ENCODE measurements at regions not wholly inside any gene's neighbourhood (a gene's known extent, or its start where the extent isn't known, plus 50 kb on each side); places are given as distances from the start of the nearest gene placed in this dataset.

DNA sequence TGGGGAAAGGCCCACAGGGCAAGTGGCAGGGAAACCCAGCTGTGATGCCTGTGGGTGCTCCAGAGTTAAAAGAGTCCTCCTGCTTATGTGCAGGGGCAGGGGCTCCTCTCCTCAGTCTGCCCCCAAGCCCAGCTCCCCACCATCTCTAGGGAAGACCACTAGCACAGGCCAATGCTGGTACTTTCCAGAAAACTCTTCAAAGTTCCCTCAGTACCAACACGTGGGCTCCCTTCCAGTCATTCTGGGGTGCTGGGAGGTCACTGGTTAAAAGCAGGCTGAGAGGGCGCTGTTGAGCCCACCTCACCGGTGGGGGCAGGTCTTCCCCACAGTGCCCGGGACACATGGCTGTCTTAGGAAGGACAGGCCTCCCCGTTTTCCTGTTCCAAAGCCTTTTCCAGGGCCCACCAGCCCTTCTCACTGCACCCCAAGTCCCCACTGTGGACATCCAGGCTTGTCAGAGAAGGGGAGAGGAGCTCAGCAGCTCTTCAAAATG, 154.6 kb downstream of the TRIM29 start:
- no peaks in the 10 kb centered on the region for H3F3A ChIP-seq (ENCODE audit: insufficient read depth)
- H3K4me3 ChIP-seq, result no peak overlapping the region
- TF ChIP-seq EZH2phosphoT487 (IDR thresholded peaks at IDR 0.05; ENCODE audit: insufficient read depth, low read depth) (no peak), EZH2 (IDR thresholded peaks at IDR 0.05; ENCODE audit: insufficient read depth, poor library complexity, severe bottlenecking) (no peak)
- no peaks in the 10 kb centered on the region for H3K9me2 ChIP-seq (ENCODE audit: insufficient read depth)
- in situ Hi-C loops (cut with MboI), result no loop called here
- H3K27me3 ChIP-seq (replicated peaks; ENCODE audit: insufficient read depth), result peaks cover 68% of the 10 kb centered on the region
- H3K4me2 ChIP-seq (ENCODE audit: unreplicated experiment), result no peak overlapping the region
- 47 to 59% methylated on average over 4 to 5 of the region's 5 CpGs for WGBS, 2 experiments (ENCODE audit: low coverage in 1 of 2, low lambda C conversion rate in 2 of 2, missing lambda C conversion rate in 2 of 2)
- no peaks in the 10 kb centered on the region for H3K36me3 ChIP-seq (ENCODE audit: low read depth)
- no peaks in the 10 kb centered on the region for H3K79me2 ChIP-seq (ENCODE audit: insufficient read depth)
- no peaks in the 10 kb centered on the region for H3K9me3 ChIP-seq (ENCODE audit: low read depth)
- H4K20me1 ChIP-seq (ENCODE audit: insufficient read depth), result no peaks in the 10 kb centered on the region
- H2AFZ ChIP-seq, result no peak overlapping the region
- no peak for DNase-seq
- H3K4me1 ChIP-seq (ENCODE audit: insufficient read depth), result no peaks in the 10 kb centered on the region
- H3K9ac ChIP-seq, result no peak overlapping the region
- H3K27ac ChIP-seq, result no peak overlapping the region

DNA sequence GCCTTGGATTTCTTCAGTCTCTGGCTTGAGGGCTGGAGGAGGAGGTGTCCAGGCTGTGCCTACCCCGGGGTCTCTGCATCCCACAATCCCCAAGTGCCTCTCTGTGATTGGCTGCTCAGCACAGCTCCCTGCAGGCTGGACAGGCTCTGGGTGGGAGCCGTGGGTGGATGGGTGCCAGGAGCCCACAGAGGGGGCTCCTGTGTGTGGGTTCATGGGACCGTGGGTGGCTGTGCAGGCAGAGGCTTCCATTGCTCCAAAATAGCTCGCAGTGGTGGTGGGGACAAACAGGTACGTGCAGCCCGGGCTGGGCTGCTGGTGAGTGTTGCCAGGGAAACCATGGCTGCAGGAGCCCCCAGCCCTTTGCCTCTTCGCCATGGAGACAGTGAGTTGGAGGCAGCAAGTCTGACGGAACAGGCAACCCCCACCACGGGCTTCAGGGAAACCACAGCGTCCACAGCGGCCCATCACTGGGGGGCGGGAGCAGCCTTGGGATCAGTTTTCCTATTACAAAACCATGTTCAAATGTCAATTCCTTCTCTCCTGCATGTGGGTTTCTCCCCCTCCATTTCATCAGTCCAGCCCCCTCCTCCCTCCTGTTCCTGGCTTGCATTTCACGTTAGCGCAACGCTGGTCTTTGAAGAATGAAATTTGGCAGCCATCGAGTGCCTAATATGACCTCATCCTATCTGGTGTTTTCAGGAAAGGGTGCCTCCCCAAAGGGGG, 155.2 kb downstream of the TRIM29 start:
- in situ Hi-C loops (cut with MboI), result no loop called here
- Histone ChIP-seq H3K36me3 (ENCODE audit: low read depth) (no peaks in the 10 kb centered on the region), H3K9ac (no peak overlapping the region)

DNA sequence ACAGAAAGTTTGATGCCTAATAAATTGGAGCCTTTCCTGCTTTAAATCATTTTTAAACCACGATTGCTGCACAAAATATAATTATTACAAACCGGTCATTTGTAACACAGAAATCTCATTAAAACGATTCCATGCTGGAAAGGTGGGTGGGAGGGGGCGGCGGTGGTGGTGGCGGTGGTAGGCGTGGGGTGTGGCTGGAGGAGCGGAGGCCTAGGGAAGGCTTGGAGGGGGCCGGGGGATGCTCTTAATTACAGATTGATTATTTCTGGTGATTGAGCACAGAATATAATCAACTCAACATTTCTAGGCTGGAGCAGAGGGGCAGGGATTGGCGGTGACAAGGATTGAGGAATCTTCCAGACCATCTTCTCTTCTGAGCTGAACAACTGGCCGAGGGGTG, 157.5 kb downstream of the TRIM29 start:
- no peak for DNase-seq
- H3K9ac ChIP-seq, result no peak overlapping the region
- no peak overlapping the region for H3K27ac ChIP-seq
- WGBS, 2 experiments (ENCODE audit: low coverage in 1 of 2, low lambda C conversion rate in 2 of 2, missing lambda C conversion rate in 2 of 2), result 17 to 31% methylated on average over 5 to 11 of the region's 11 CpGs
- H3K4me3 ChIP-seq, result no peak overlapping the region
- TF ChIP-seq EZH2 (IDR thresholded peaks at IDR 0.05; ENCODE audit: insufficient read depth, poor library complexity, severe bottlenecking) (no peak), EZH2phosphoT487 (IDR thresholded peaks at IDR 0.05; ENCODE audit: insufficient read depth, low read depth) (no peak)
- no peaks in the 10 kb centered on the region for H4K20me1 ChIP-seq (ENCODE audit: insufficient read depth)
- no peaks in the 10 kb centered on the region for H3F3A ChIP-seq (ENCODE audit: insufficient read depth)
- H3K9me3 ChIP-seq (ENCODE audit: low read depth), result no peaks in the 10 kb centered on the region
- in situ Hi-C loops (cut with MboI), result no loop called here
- no peaks in the 10 kb centered on the region for H3K9me2 ChIP-seq (ENCODE audit: insufficient read depth)
- no peak overlapping the region for H3K4me2 ChIP-seq (ENCODE audit: unreplicated experiment)
- peaks cover 66% of the 10 kb centered on the region for H3K27me3 ChIP-seq (replicated peaks; ENCODE audit: insufficient read depth)
- H2AFZ ChIP-seq, result no peak overlapping the region
- H3K4me1 ChIP-seq (ENCODE audit: insufficient read depth), result no peaks in the 10 kb centered on the region
- H3K36me3 ChIP-seq (ENCODE audit: low read depth), result no peaks in the 10 kb centered on the region
- no peaks in the 10 kb centered on the region for H3K79me2 ChIP-seq (ENCODE audit: insufficient read depth)

More for the DNA sequence above, 155.2 kb downstream of the TRIM29 start:
- Histone ChIP-seq H3K4me2 (ENCODE audit: unreplicated experiment) (no peak overlapping the region), H3K79me2 (ENCODE audit: insufficient read depth) (no peaks in the 10 kb centered on the region), H3K27ac (no peak overlapping the region), H2AFZ (no peak overlapping the region), H3F3A (ENCODE audit: insufficient read depth) (no peaks in the 10 kb centered on the region), H4K20me1 (ENCODE audit: insufficient read depth) (no peaks in the 10 kb centered on the region), H3K27me3 (replicated peaks; ENCODE audit: insufficient read depth) (peaks cover 62% of the 10 kb centered on the region), H3K4me1 (ENCODE audit: insufficient read depth) (no peaks in the 10 kb centered on the region), H3K9me3 (ENCODE audit: low read depth) (no peaks in the 10 kb centered on the region), H3K4me3 (no peak overlapping the region), H3K9me2 (ENCODE audit: insufficient read depth) (no peaks in the 10 kb centered on the region)
- WGBS, 2 experiments (ENCODE audit: low coverage in 1 of 2, low lambda C conversion rate in 2 of 2, missing lambda C conversion rate in 2 of 2), result 22 to 23% methylated on average over 16 of the region's 16 CpGs
- DNase-seq, result no peak
- no peak for TF ChIP-seq EZH2phosphoT487 (IDR thresholded peaks at IDR 0.05; ENCODE audit: insufficient read depth, low read depth)
- no peak for TF ChIP-seq EZH2 (IDR thresholded peaks at IDR 0.05; ENCODE audit: insufficient read depth, poor library complexity, severe bottlenecking)

DNA sequence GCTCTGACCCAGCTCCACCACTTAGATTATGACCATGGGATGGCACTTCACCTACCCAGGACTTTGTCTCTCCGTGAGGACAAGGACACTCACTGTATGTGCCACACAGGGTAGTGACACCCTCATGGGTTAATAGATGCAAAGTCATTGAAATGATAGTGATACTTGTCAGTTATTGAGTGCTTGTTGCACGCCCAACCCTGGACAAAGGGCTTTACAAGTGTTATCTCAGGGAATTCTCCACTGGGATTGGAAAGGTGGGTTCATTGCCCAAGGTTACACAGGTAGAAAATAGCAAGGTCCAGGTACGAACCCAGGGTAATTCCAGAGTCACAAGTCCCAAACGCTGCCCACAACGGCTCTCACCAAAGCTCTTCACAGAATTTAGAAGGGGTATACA, 158.2 kb downstream of the TRIM29 start:
- no peaks in the 10 kb centered on the region for H3K4me1 ChIP-seq (ENCODE audit: insufficient read depth)
- 32 to 39% methylated on average over 5 of the region's 5 CpGs for WGBS, 2 experiments (ENCODE audit: low coverage in 1 of 2, low lambda C conversion rate in 2 of 2, missing lambda C conversion rate in 2 of 2)
- no peak for TF ChIP-seq EZH2 (IDR thresholded peaks at IDR 0.05; ENCODE audit: insufficient read depth, poor library complexity, severe bottlenecking)
- no peak for TF ChIP-seq EZH2phosphoT487 (IDR thresholded peaks at IDR 0.05; ENCODE audit: insufficient read depth, low read depth)
- no peaks in the 10 kb centered on the region for H3K36me3 ChIP-seq (ENCODE audit: low read depth)
- no peak overlapping the region for H3K27ac ChIP-seq
- no peaks in the 10 kb centered on the region for H3K9me3 ChIP-seq (ENCODE audit: low read depth)
- H3F3A ChIP-seq (ENCODE audit: insufficient read depth), result no peaks in the 10 kb centered on the region
- in situ Hi-C loops (cut with MboI), result no loop called here
- H3K4me2 ChIP-seq (ENCODE audit: unreplicated experiment), result no peak overlapping the region
- H3K27me3 ChIP-seq (replicated peaks; ENCODE audit: insufficient read depth), result peaks cover 70% of the 10 kb centered on the region
- H4K20me1 ChIP-seq (ENCODE audit: insufficient read depth), result no peaks in the 10 kb centered on the region
- no peak overlapping the region for H3K9ac ChIP-seq
- H2AFZ ChIP-seq, result no peak overlapping the region
- DNase-seq, result no peak
- no peaks in the 10 kb centered on the region for H3K79me2 ChIP-seq (ENCODE audit: insufficient read depth)
- no peaks in the 10 kb centered on the region for H3K9me2 ChIP-seq (ENCODE audit: insufficient read depth)
- H3K4me3 ChIP-seq, result no peak overlapping the region

All from GM23248 (cell line).